Neural cell (in vitro differentiated cells): ENCODE measurements at regions not wholly inside any gene's neighbourhood (a gene's known extent, or its start where the extent isn't known, plus 50 kb on each side); places are given as distances from the start of the nearest gene placed in this dataset.

ENCODE experiments used
- H2AFZ ChIP-seq: fragments of 200-600, 300-800 bp; sonication (generic), shearing (Covaris generic); 2 replicates; pipeline ENCODE4 v1.6.0; 2014; ENCODE audit warnings: low read depth, mild to moderate bottlenecking, antibody characterized with exemption, low read length, moderate library complexity
- H3F3A ChIP-seq: fragments of 200-600 bp; shearing (Covaris generic); 2 replicates; pipeline ENCODE4 v1.6.1; 2016; ENCODE audit warnings: mild to moderate bottlenecking, moderate library complexity, mixed read lengths, antibody characterized with exemption, low read length; ENCODE audit not compliant: insufficient read depth, poor library complexity, severe bottlenecking
- H3K27ac ChIP-seq: fragments of 200-600, 300-800 bp; sonication (generic), shearing (Covaris generic); 2 replicates; pipeline ENCODE4 v1.5.1; 2014; ENCODE audit warnings: mild to moderate bottlenecking, low read length, moderate library complexity
- H3K27me3 ChIP-seq: fragments of 300-800, 200-600 bp; sonication (generic), shearing (Covaris generic); 2 replicates; pipeline ENCODE4 v1.6.0; 2014; ENCODE audit warnings: mild to moderate bottlenecking, low read depth, low read length, moderate library complexity; ENCODE audit not compliant: insufficient read depth
- H3K36me3 ChIP-seq: fragments of 300-800, 200-600 bp; sonication (generic), shearing (Covaris generic); 2 replicates; pipeline ENCODE4 v1.5.1; 2014; ENCODE audit warnings: mild to moderate bottlenecking, antibody characterized with exemption, low read length, moderate library complexity; ENCODE audit not compliant: insufficient read depth
- H3K4me2 ChIP-seq: fragments of 300-800, 200-600 bp; sonication (generic), shearing (Covaris generic); 2 replicates; pipeline ENCODE4 v1.6.0; 2014; ENCODE audit warnings: mild to moderate bottlenecking, low read length
- H3K4me3 ChIP-seq: fragments of 300-800, 200-600 bp; sonication (generic), shearing (Covaris generic); 2 replicates; pipeline ENCODE4 v1.5.1; 2014; ENCODE audit warnings: mild to moderate bottlenecking, low read length, moderate library complexity
- H3K79me2 ChIP-seq: fragments of 200-600 bp; shearing (Covaris generic); replicated peaks from 2 replicates; pipeline ENCODE4 v1.6.0; 2014; ENCODE audit warnings: mild to moderate bottlenecking, low read length, moderate library complexity; ENCODE audit not compliant: insufficient read depth
- H3K9ac ChIP-seq: fragments of 300-800, 200-600 bp; sonication (generic), shearing (Covaris generic); 2 replicates; pipeline ENCODE4 v1.6.1; 2016; ENCODE audit warnings: mild to moderate bottlenecking, low read length, mixed read lengths
- H3K9me2 ChIP-seq: fragments of 200-600 bp; shearing (Covaris generic); 2 replicates; pipeline ENCODE4 v1.6.1; 2016; ENCODE audit warnings: mild to moderate bottlenecking, low read length, mixed read lengths; ENCODE audit not compliant: insufficient read depth
- H3K9me3 ChIP-seq: fragments of 200-600, 300-800 bp; sonication (generic), shearing (Covaris generic); 2 replicates; pipeline ENCODE4 v1.6.1; 2016; ENCODE audit warnings: mild to moderate bottlenecking, mixed run types, low read length, moderate library complexity, mixed read lengths
- H4K20me1 ChIP-seq: fragments of 200-600 bp; shearing (Covaris generic); 2 replicates; pipeline ENCODE4 v1.6.1; 2016; ENCODE audit warnings: mild to moderate bottlenecking, mixed run types; ENCODE audit not compliant: insufficient read depth
- EZH2 ChIP-seq: fragments of 200-600, 300-800 bp; shearing (Covaris generic), sonication (generic); IDR thresholded peaks from 2 replicates; pipeline ENCODE4 v1.6.1; 2014; ENCODE audit warnings: antibody characterized with exemption, low read length, borderline replicate concordance, mild to moderate bottlenecking; ENCODE audit not compliant: insufficient read depth, poor library complexity, severe bottlenecking
- MXI1 ChIP-seq: fragments of 450-650 bp; conservative IDR thresholded peaks from 2 replicates; pipeline ENCODE4 v1.6.1; 2014; ENCODE audit warnings: antibody characterized with exemption, mild to moderate bottlenecking; ENCODE audit not compliant: poor library complexity, severe bottlenecking
- SMC3 ChIP-seq: fragments of 450-650 bp; conservative IDR thresholded peaks from 2 replicates; pipeline ENCODE4 v1.6.1; 2014; ENCODE audit warnings: antibody characterized with exemption, mild to moderate bottlenecking, moderate library complexity; ENCODE audit not compliant: poor library complexity
- TF ChIP-seq, protein P1 (sequence below): IDR thresholded peaks from 2 replicates; pipeline ENCODE4 v1.6.1; 2012; ENCODE audit warnings: borderline replicate concordance
- TF ChIP-seq, protein P2 (sequence below): fragments of 450-650 bp; IDR thresholded peaks from 2 replicates; pipeline ENCODE4 v1.5.1; 2014; ENCODE audit warnings: antibody characterized with exemption, mild to moderate bottlenecking, moderate library complexity; ENCODE audit not compliant: poor library complexity, severe bottlenecking

DNA sequence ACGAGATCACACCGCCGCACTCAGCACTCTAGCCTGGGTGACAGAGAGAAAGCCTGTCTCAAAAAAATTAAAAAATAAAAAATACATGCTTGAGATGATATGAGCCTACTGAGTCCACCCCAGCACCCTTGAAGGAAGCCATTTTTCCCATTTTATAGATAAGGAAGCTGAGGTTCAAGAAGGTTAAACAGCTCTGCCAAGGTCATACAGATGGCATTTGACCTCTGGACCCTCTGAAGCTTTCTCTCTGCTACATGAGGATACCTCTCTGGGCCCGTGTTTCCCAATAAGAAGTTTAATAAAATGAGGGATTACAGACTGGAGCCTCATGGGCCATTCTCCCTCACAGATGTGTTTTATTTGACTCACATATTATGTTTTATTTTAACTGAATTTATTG is 53.9 kb upstream of the PNMA1 start:
- Histone ChIP-seq H3K27me3 (no peaks in the 10 kb centered on the region), H2AFZ (no peak overlapping the region), H3K4me3 (no peak overlapping the region), H3K9me2 (no peaks in the 10 kb centered on the region), H4K20me1 (no peaks in the 10 kb centered on the region), H3K4me2 (no peak overlapping the region), H3K9me3 (no peaks in the 10 kb centered on the region), H3K9ac (no peak overlapping the region), H3F3A (no peaks in the 10 kb centered on the region), H3K27ac (no peak overlapping the region), H3K36me3 (no peaks in the 10 kb centered on the region), H3K79me2 (no peaks in the 10 kb centered on the region)
- TF ChIP-seq, protein P1, sequence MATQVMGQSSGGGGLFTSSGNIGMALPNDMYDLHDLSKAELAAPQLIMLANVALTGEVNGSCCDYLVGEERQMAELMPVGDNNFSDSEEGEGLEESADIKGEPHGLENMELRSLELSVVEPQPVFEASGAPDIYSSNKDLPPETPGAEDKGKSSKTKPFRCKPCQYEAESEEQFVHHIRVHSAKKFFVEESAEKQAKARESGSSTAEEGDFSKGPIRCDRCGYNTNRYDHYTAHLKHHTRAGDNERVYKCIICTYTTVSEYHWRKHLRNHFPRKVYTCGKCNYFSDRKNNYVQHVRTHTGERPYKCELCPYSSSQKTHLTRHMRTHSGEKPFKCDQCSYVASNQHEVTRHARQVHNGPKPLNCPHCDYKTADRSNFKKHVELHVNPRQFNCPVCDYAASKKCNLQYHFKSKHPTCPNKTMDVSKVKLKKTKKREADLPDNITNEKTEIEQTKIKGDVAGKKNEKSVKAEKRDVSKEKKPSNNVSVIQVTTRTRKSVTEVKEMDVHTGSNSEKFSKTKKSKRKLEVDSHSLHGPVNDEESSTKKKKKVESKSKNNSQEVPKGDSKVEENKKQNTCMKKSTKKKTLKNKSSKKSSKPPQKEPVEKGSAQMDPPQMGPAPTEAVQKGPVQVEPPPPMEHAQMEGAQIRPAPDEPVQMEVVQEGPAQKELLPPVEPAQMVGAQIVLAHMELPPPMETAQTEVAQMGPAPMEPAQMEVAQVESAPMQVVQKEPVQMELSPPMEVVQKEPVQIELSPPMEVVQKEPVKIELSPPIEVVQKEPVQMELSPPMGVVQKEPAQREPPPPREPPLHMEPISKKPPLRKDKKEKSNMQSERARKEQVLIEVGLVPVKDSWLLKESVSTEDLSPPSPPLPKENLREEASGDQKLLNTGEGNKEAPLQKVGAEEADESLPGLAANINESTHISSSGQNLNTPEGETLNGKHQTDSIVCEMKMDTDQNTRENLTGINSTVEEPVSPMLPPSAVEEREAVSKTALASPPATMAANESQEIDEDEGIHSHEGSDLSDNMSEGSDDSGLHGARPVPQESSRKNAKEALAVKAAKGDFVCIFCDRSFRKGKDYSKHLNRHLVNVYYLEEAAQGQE = no peak

- no peak overlapping the region for H3K4me2 ChIP-seq
- H3K27me3 ChIP-seq = no peaks in the 10 kb centered on the region
- H3K9ac ChIP-seq = no peak overlapping the region
- no peaks in the 10 kb centered on the region for H3K9me3 ChIP-seq
- H3K79me2 ChIP-seq = no peaks in the 10 kb centered on the region
- H3F3A ChIP-seq = no peaks in the 10 kb centered on the region
- H3K27ac ChIP-seq = no peak overlapping the region
- no peak overlapping the region for H3K4me3 ChIP-seq
- no peaks in the 10 kb centered on the region for H4K20me1 ChIP-seq
- H2AFZ ChIP-seq = no peak overlapping the region
- TF ChIP-seq MXI1 = no peak
- TF ChIP-seq EZH2 = no peak
- TF ChIP-seq, protein P2, sequence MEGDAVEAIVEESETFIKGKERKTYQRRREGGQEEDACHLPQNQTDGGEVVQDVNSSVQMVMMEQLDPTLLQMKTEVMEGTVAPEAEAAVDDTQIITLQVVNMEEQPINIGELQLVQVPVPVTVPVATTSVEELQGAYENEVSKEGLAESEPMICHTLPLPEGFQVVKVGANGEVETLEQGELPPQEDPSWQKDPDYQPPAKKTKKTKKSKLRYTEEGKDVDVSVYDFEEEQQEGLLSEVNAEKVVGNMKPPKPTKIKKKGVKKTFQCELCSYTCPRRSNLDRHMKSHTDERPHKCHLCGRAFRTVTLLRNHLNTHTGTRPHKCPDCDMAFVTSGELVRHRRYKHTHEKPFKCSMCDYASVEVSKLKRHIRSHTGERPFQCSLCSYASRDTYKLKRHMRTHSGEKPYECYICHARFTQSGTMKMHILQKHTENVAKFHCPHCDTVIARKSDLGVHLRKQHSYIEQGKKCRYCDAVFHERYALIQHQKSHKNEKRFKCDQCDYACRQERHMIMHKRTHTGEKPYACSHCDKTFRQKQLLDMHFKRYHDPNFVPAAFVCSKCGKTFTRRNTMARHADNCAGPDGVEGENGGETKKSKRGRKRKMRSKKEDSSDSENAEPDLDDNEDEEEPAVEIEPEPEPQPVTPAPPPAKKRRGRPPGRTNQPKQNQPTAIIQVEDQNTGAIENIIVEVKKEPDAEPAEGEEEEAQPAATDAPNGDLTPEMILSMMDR = no peak
- TF ChIP-seq SMC3 = no peak
- H3K9me2 ChIP-seq = no peaks in the 10 kb centered on the region
- no peaks in the 10 kb centered on the region for H3K36me3 ChIP-seq
Measured at GRCh38 chr14:73764406-73765280, 50.5 kb upstream of the PNMA1 start.
